ENCODE measurements at regions not wholly inside any gene's neighbourhood (a gene's known extent, or its start where the extent isn't known, plus 50 kb on each side); places are given as distances from the start of the nearest gene placed in this dataset.
A peak's percentile ranks its signal among the peaks of the same experiment; 100 is the strongest.
"Not testable (repeated sequence)": the region's sequence is repeated elsewhere in the genome, so short reads cannot be mapped to it uniquely, and the experiment has no call there.

DNA sequence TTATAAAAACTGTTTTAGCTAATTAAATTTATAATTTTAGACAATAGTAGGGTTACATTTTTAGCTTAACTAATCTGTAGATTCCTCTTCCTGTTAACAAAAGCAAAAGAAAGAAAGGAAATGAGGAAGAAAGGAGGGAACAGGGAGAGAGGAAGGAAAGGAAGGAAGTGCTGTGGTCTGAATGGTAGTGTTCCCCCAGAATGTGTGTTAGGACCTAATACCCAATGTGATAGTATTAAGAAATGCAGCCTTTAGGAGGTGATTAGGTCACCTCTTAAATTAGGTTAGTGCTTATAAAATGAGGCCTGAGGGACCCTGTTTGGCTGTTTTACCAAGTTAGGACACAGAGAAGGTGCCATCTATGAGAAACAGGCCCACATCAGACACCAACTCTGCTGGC is 136.9 kb upstream of the SAMSN1 start:
- H3K27me3 Mint-ChIP-seq = no peaks in the 10 kb centered on the region
- no peaks in the 10 kb centered on the region for H3K9me3 Mint-ChIP-seq
- H3K27ac Mint-ChIP-seq = peak overlapping the region; percentile 90
- no peak overlapping the region for H3K4me3 Mint-ChIP-seq
- intact Hi-C loops (cut with micrococcal nuclease) = no loop called here
- H3K36me3 Mint-ChIP-seq (ENCODE audit: low read depth) = peaks cover 6% of the 10 kb centered on the region
- peaks cover 76% of the 10 kb centered on the region for H3K4me1 Mint-ChIP-seq (ENCODE audit: low read depth)

DNA sequence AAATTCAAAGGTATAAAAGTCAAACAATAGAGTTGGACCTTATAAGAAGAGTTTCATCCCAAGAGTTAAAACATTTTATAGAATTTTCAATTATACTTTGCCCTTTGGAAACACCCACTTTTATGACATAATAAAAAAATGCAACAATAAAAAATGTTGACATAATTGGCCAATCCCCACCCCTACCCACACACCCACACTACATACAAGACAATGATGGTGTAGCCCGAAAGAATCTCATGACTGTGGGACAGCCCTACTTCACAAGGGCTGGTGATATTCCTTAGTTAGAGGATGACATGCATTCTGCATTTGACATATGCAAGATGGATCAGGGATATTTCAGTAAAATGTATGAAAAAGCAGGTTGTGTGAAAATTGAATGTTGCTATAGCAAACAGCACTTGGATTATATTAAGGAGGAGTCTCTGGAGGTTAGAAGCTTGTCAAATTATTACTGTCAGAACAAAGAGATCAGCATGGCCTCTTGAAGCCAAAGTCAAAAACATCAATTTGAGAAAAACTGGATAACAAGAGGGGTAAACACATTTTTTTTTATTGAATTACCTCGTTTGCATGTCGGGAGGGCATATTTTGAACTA is 133.0 kb upstream of the SAMSN1 start:
- intact Hi-C loops (cut with micrococcal nuclease) = no loop called here
- Mint-ChIP-seq H3K4me3 (no peak overlapping the region), H3K27ac (no peak overlapping the region), H3K27me3 (no peaks in the 10 kb centered on the region), H3K9me3 (no peaks in the 10 kb centered on the region), H3K4me1 (ENCODE audit: low read depth) (peaks cover 67% of the 10 kb centered on the region), H3K36me3 (ENCODE audit: low read depth) (peaks cover 6% of the 10 kb centered on the region)

DNA sequence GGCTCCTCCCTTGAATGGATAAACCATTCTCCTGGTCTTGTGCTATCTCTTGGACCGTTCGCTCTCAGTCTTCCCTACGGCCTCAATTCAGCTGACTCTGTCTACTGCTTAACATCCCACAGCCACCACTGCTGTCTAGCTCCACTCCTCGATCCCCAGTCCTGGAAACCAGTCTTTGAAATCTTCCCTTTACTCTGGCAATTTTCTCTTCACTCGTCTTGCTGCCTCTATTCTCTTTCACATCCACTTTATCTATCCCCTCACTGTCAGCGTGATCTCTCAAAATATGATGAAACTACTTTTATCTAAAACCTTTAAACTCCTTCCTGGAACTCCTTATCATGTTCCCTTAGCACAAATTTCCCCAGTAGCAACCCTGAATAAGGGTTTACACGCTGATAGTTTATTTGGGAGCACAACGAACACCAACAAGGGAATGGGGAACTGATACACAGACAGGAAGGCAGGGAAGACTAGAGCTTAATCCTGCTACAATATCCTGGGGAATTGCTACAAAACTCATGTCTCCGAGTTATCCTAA is 131.6 kb upstream of the SAMSN1 start:
- peaks cover 60% of the 10 kb centered on the region for H3K4me1 Mint-ChIP-seq (ENCODE audit: low read depth)
- no peaks in the 10 kb centered on the region for H3K9me3 Mint-ChIP-seq
- peak overlapping the region; percentile 14 for H3K4me3 Mint-ChIP-seq
- intact Hi-C loops (cut with micrococcal nuclease) = no loop called here
- H3K27me3 Mint-ChIP-seq = no peaks in the 10 kb centered on the region
- no peaks in the 10 kb centered on the region for H3K36me3 Mint-ChIP-seq (ENCODE audit: low read depth)
- peak overlapping the region; percentile 69 for H3K27ac Mint-ChIP-seq

DNA sequence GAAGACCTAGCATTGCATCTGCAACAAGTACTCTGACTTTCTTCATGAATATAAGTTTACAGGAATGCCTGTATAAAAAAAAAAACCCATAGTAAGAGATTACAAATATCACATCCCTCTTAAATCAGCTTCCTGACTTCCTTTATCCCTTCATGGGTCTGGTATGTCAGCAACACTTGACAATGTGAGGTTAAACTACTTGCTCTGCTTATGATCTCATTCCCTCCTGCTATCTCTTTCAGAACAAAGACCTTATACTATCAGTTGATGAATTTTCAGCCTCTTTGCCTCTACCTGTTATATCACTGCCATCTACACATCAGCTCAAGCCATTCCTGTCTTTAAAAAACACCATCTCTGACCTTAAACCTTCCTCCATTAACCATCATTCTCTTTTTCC is 130.9 kb upstream of the SAMSN1 start:
- Mint-ChIP-seq H3K27ac (peak overlapping the region; percentile 69), H3K4me1 (ENCODE audit: low read depth) (peaks cover 56% of the 10 kb centered on the region), H3K27me3 (no peaks in the 10 kb centered on the region), H3K4me3 (no peak overlapping the region), H3K36me3 (ENCODE audit: low read depth) (no peaks in the 10 kb centered on the region), H3K9me3 (no peaks in the 10 kb centered on the region)
- intact Hi-C loops (cut with micrococcal nuclease) = no loop called here

DNA sequence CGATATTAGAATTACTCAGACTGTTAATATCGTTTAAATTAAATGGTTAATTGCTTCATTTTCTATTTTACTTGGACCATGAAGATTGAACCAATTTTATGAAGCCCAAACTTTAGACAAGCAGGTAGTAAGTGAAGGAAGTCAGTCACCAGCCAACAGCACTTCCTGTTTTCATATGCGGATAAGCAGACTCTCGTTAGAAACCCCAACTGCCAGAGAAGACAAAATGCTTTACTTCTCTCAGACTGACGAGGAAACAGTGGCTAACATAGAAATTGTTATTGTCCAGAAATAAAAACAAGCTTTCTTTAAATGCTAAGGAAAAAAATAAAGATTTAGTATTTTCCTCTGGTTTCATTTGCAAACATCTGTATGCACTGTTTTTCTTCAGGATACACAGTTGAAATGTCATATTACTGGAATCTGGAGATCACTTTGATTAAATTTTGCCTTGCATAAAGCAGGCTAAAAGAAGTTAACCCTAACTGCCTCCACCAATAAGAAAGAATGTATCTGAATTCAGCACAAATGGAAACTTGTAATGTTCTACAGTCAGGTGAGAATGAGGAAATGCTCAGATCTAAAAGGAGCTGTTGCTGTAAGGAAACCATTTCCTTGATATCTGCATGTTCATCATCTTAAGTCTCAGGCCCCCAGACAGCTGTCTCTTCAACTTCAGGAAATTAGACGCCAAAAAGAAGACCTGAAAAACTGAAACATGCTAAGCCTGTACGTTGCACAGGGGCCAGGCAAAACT is 129.8 kb upstream of the SAMSN1 start:
- H3K36me3 Mint-ChIP-seq (ENCODE audit: low read depth) = no peaks in the 10 kb centered on the region
- H3K4me1 Mint-ChIP-seq (ENCODE audit: low read depth) = peaks cover 49% of the 10 kb centered on the region
- no peaks in the 10 kb centered on the region for H3K27me3 Mint-ChIP-seq
- no peaks in the 10 kb centered on the region for H3K9me3 Mint-ChIP-seq
- no peak overlapping the region for H3K4me3 Mint-ChIP-seq
- intact Hi-C loops (cut with micrococcal nuclease) = no loop called here
- H3K27ac Mint-ChIP-seq = peak overlapping the region; percentile 69

DNA sequence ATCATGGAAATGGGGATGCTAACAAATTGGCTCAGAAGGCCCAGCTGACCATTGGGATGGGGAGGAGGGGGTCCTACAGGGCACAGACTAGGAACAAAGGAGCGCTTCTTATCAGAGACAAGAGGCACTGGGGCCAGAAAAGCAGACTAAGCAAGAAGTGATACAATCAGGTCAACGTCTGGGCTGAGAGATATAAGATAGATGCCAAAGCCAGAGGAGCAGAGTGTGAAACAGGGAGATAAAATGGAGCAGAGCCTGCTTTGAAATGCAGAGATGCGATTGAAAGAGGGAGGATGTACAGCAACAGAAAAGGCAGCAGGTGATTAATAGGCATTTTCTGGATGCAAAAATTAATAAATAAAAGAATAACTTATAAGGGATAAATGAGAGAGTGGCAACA is 127.5 kb upstream of the SAMSN1 start:
- Mint-ChIP-seq H3K27ac (no peak overlapping the region), H3K36me3 (ENCODE audit: low read depth) (no peaks in the 10 kb centered on the region), H3K4me1 (ENCODE audit: low read depth) (peaks cover 40% of the 10 kb centered on the region), H3K9me3 (peaks cover 6% of the 10 kb centered on the region), H3K27me3 (no peaks in the 10 kb centered on the region), H3K4me3 (no peak overlapping the region)
- intact Hi-C loops (cut with micrococcal nuclease) = no loop called here

DNA sequence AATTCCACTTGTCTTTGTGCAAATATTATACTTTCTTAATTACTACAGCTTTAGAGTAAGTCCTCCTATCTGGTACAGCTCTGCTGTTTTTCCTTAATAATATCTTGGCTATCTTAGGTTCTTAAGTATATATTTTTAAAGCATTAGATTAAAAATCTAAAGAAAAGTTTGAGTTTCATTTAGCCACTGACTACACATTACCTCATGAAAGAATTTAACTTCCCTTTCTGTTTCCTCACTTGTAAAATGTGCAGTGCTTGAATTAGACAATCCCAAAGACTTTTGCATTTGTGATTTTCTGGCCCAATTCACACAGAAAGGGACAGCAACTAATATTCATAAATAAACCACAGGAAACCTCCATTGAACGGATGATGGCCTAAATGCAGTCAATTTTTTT is 126.4 kb upstream of the SAMSN1 start:
- Mint-ChIP-seq H3K4me3 (no peak overlapping the region), H3K27ac (no peak overlapping the region), H3K9me3 (peaks cover 6% of the 10 kb centered on the region), H3K4me1 (ENCODE audit: low read depth) (peaks cover 29% of the 10 kb centered on the region), H3K27me3 (no peaks in the 10 kb centered on the region), H3K36me3 (ENCODE audit: low read depth) (no peaks in the 10 kb centered on the region)
- intact Hi-C loops (cut with micrococcal nuclease) = no loop called here

DNA sequence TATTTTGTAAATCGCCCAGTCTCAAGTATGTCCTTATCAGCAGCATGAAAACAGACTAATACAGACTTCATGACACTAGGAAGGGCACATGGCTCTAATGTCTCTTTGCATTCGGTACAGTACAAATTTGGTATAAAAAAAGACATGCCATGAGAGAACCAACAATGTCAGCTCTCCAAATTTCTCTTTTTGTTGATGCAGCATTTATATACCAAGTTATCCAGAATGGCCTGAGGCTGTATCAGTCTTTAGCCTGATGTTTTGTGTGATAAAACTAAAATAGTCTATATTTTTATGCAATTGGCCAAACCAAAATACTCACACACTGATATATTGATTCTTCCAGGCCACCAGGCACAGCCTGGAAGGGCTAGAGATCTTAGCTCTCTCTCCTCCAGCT is 124.3 kb upstream of the SAMSN1 start:
- Mint-ChIP-seq H3K4me3 (no peak overlapping the region), H3K4me1 (ENCODE audit: low read depth) (peaks cover 8% of the 10 kb centered on the region), H3K36me3 (ENCODE audit: low read depth) (no peaks in the 10 kb centered on the region), H3K27me3 (no peaks in the 10 kb centered on the region), H3K27ac (no peak overlapping the region), H3K9me3 (peaks cover 6% of the 10 kb centered on the region)
- intact Hi-C loops (cut with micrococcal nuclease) = no loop called here

DNA sequence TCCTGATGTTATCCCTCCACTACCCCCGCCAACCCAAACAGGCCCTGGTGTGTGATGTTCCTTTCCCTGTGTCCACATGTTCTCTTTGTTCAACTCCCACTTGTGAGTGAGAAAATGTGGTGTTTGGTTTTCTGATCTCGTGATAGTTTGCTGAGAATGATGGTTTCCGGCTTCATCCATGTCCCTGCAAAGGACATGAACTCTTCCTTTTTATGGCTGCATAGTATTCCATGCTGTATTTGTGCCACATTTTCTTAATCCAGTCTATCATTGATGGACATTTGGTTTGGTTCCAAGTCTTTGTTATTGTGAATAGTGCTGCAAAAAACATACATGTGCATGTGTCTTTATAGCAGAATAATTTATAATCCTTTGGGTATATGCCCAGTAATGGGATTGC is 123.0 kb upstream of the SAMSN1 start:
- H3K36me3 Mint-ChIP-seq (ENCODE audit: low read depth); H3K4me1 Mint-ChIP-seq (ENCODE audit: low read depth); H3K4me3 Mint-ChIP-seq; H3K27me3 Mint-ChIP-seq; H3K27ac Mint-ChIP-seq; intact Hi-C loops (cut with micrococcal nuclease): not testable (repeated sequence)
- H3K9me3 Mint-ChIP-seq = peaks cover 18% of the 10 kb centered on the region

DNA sequence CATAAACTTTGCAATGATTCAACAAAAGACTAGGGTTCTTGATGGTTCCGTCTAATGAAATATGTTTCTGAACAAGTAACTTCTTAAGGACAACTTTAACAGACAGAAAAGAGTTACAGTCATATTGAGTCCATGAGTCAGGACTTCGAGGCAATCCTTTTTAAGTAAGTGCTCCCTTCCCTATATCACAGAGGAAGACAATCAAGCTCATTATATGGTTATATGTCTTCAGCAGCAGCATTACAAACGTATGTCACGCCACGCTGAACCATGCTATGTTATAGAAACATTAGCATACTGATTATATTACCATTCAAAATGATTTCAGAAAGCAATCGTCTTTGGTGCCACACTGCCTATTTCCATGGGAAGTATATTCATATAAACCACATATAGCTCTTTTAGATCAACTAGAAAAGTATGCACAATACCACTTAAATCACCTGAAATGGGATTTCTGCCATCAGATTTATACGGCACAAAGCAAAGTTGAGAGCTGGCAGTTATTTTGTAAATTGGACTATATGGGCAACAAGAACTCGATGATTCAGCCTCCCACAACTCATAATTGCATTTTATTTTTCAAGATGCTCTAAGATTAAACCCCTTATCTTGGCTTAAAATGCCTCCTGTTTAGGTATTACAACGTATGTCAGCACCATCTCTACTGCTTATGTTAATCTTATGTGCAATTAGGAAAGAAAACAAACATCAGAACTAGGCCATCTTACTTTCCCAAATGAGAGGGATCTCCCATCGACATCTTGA is 111.3 kb upstream of the SAMSN1 start:
- Mint-ChIP-seq H3K27me3 (no peaks in the 10 kb centered on the region), H3K36me3 (ENCODE audit: low read depth) (no peaks in the 10 kb centered on the region), H3K4me1 (ENCODE audit: low read depth) (peaks cover 5% of the 10 kb centered on the region), H3K27ac (no peak overlapping the region), H3K4me3 (no peak overlapping the region), H3K9me3 (peaks cover 19% of the 10 kb centered on the region)
- intact Hi-C loops (cut with micrococcal nuclease) = no loop called here

DNA sequence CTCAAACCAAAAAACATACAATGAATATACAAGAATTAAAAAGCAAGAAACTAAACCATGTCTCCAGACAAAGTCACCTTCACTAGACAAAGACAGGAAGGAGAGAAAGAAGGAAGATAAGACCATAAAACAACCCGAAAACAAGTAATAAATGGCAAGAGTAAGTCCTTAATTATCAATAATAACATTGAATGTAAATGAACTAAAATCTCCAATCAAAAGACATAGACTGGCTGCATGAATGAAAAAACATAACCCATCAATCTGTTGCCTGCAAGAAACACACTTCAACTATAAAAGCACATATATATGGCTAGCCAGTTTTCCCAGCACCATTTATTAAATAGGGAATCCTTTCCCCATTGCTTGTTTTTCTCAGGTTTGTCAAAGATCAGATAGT is 100.8 kb upstream of the SAMSN1 start:
- intact Hi-C loops (cut with micrococcal nuclease) = no loop called here
- Mint-ChIP-seq H3K4me3 (no peak overlapping the region), H3K36me3 (ENCODE audit: low read depth) (peaks cover 8% of the 10 kb centered on the region), H3K4me1 (ENCODE audit: low read depth) (no peaks in the 10 kb centered on the region), H3K9me3 (peaks cover 23% of the 10 kb centered on the region), H3K27me3 (no peaks in the 10 kb centered on the region), H3K27ac (no peak overlapping the region)

DNA sequence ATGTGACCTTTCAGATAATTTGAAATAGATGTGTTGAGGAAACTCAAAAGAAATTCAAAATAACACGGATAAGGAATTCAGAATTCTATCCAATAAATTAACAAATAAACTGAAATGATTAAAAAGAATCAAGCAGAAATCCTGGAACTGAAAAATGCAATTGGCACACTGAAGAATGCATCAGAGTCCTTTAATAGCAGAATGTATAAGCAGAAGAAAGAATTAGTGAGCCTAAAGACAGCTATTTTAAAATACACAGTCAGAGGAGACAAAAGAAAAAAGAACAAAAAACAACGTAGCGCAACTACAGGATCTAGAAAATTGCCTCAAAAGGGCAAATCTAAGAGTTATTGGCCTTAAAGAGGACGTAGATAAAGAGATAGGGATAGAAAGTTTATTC is 99.6 kb upstream of the SAMSN1 start:
- Mint-ChIP-seq H3K27me3 (no peaks in the 10 kb centered on the region), H3K9me3 (peaks cover 23% of the 10 kb centered on the region), H3K36me3 (ENCODE audit: low read depth) (peaks cover 8% of the 10 kb centered on the region), H3K27ac (no peak overlapping the region), H3K4me3 (no peak overlapping the region), H3K4me1 (ENCODE audit: low read depth) (no peaks in the 10 kb centered on the region)
- intact Hi-C loops (cut with micrococcal nuclease) = no loop called here

DNA sequence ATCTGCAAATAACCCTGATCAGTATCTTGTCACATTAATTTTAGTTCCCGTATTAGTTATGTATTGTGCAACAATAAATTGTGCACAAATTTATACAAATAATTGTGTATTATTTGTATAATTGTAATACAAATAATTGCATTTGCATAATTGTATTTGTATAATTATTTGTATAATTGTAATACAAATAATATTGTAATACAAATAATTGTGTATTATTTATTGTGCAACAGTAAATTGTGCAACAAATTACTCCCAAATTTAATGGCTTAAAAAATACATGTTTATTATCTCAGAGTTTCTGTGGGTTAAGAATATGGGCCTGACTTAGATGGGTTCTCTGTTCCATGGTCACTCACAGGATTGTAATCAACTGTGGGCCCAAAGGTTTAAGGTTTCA is 86.2 kb upstream of the SAMSN1 start:
- Mint-ChIP-seq H3K9me3 (peaks cover 16% of the 10 kb centered on the region), H3K4me1 (ENCODE audit: low read depth) (peaks cover 15% of the 10 kb centered on the region), H3K27me3 (no peaks in the 10 kb centered on the region), H3K27ac (no peak overlapping the region), H3K4me3 (no peak overlapping the region), H3K36me3 (ENCODE audit: low read depth) (no peaks in the 10 kb centered on the region)
- intact Hi-C loops (cut with micrococcal nuclease) = no loop called here

DNA sequence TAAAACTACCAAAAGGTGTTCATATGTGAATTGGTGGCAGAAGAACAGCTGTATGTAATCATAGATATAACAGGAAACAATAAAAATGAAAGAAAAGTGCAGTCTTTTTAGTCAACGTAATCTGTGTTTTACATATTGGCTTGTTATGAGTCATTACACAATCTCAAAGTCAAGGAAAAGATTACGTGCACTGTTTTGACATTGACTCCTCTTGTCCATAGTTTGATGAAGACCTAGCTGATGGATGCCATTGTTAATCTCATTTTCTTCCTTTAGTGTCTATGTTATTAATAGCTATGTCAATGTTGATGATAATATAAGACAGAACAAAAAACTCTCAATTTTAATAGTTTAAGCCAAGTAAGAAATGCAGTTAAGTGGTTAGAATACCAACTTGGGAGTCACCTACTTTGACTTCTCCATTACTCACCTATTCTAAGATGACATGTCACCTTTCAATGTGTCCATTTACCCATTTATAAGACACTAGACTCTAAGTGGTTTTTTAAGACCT is 84.5 kb upstream of the SAMSN1 start:
- H3K4me3 Mint-ChIP-seq = no peak overlapping the region
- H3K36me3 Mint-ChIP-seq (ENCODE audit: low read depth) = no peaks in the 10 kb centered on the region
- H3K9me3 Mint-ChIP-seq = peaks cover 7% of the 10 kb centered on the region
- intact Hi-C loops (cut with micrococcal nuclease) = no loop called here
- H3K4me1 Mint-ChIP-seq (ENCODE audit: low read depth) = peaks cover 15% of the 10 kb centered on the region
- no peaks in the 10 kb centered on the region for H3K27me3 Mint-ChIP-seq
- H3K27ac Mint-ChIP-seq = no peak overlapping the region

Data from dendritic cell treated with granulocyte-macrophage colony-stimulating factor and Interleukin-4, amounts not matched to agents 40 ng/mL and 50 ng/mL, for 4 days (primary cell).